CD4-positive, alpha-beta T cell treated with Interleukin-17A for 4 hours (primary cell): ENCODE measurements at regions not wholly inside any gene's neighbourhood (a gene's known extent, or its start where the extent isn't known, plus 50 kb on each side); places are given as distances from the start of the nearest gene placed in this dataset.

Source experiments
- DNase-seq: peaks from one replicate; pipeline ENCODE4 v3.0.0-alpha.2; 2020; ENCODE audit warnings: mixed read lengths

DNA sequence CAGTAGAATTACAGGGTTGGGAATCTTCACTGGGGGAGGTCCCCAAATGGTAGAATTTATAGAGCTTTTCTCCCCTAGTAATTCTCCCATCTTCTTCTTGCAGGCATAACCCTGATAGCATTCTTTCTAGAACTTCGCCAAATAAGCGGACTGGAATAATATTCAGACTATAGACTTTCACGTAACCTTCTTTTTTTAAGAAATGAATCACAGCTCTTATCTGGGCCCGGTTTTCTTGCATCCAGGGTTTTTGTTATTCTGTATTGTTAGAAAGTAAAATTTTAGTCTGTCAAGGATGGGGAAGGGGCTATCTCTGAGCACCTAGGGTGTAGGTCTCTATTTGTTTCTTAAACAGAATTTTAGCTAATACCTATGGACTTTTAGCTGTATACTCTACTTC is 476.8 kb upstream of the CITED2 start:
- DNase-seq = no peak

DNA sequence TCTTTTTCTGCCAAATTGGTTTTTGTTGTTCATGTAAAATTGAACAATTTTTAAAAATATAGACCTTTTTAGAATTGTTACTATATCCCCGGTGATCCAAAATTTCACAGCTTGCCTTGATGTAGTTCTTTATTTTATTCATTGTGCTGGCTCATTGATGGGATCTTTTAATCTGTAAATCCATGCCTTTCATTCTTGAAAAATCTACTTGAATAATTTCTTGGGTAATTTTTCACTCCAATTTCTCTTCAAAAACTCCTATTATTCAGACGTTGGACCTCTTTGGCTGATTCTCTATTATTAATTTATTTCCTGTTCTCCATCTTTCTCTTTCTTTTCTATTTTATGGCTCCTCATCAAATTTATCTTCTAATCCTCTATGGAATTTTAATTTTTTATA is 476.1 kb upstream of the CITED2 start:
- no peak for DNase-seq

DNA sequence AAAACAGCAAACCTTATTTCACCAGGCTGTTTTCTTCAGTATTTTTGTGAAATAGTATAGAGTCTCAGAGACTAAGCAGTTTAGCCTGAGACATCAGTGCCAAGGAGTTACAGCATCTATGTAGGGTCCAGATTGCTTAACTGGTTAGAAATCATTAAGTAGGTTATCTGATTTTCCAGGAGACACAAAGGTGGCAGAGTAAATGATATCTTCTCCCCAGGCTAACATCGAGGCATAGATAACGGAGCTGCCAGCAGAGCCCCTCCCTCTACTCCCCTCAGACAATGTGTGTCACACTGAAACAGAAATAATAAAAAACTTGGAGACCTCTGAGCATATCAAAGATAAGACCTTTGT is 473.0 kb upstream of the CITED2 start:
- DNase-seq = no peak

DNA sequence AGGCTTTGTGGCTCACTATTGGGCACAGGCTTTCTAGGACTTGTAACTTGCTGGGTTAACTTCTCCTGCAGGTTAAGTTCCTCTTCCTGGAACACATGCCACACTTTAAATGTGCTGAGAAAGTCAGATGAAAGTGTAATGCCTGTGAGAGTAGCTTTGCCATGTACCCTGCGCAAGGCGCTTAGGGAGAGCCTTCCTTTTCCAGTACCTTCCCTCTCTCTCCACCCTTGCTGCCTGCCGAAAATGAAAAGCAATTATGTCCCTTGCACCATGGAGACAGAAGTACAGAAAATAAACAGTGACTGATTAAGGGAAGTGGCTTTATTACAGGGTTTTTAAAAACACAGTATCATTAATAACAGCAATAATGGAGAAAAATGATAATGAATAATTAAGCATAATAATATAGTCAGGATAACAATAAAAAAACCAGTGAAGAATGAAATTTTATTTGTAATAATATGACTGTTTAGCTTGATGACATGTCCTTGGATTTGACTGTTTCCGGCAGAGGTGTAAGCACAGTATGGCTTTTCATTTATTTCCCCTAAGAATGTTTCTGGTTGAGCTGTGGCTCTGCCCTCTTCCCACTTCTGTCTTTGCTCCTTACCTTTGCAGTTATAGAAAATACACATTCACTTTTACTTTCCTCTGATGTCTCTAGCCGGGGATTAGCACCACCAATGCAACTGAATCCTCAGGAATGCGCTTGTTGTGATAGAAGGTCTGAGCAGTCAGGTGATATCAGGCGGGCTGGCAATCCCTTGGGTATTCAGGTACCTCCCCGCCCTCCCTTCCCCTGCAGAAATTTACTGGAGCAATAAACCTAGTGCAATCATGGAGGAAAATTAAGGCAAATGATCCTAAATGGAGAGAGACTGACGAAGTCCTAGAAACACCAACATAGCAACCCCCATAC is 472.3 kb upstream of the CITED2 start:
- no peak for DNase-seq

DNA sequence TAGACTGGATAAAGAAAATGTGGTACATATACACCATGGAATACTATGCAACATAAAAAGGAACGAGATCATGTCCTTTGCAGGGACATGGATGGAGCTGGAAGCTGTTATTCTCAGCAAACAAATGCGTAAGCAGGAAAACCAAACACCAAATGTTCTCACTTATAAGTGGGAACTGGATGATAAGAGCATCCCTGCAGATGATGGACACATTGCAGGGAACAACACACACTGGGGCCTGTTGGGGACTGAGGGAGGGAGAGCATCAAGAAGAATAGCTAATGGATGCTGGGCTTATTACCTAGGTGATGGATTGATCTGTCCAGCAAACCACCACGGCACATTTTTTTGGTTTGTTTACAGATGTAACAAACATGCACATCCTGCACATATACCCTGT is 470.5 kb upstream of the CITED2 start:
- DNase-seq = no peak

DNA sequence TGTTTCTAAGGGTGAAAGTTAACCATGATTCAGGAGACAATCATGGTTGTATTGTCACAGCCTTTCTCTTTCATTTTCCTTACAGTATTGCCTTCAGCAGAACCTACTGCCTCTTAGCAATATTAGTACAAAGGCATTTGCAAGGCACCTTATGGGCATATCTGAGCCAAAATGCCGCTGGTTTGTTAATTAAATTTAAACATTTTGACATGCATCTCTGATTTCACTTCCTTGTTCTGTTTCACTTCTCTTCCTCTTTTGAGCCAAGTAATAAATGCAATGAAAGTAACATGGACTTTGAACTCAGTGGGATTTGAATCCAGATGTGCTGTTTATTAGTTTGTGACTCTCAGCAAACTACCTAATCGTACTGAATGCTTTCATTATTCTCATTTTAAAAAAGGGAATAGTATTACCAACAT is 467.4 kb upstream of the CITED2 start:
- DNase-seq = no peak

DNA sequence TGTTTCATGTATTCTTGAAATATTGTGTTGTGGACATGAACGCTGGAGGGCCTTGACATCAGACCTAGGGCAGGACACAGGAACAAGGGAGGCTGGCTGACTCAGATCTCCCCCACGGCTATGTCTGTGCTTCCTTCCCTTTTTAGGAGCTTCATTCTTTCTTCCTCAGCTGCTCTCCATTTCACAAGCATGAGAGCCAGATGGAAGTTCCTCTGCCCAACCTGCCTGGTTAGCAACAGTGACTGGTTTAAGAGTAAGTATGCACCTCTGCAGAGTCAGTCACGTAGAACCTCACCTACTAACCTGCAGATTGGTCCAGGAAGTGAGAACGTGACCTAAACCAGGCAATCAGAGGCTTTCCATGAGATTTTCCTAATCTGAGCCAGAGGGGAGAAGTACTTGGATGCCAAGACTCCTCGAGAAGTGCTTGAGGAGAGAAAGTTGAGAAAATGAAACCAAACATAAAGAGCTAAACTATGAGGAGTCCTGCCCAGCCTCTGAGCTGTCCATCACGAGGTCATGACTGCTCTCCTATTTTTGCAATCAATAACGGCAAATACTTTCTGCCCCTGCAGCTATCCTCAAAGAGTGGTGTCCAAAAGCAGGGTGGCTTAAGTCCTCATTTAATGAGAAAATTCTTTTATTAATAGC is 465.2 kb upstream of the CITED2 start:
- no peak for DNase-seq

DNA sequence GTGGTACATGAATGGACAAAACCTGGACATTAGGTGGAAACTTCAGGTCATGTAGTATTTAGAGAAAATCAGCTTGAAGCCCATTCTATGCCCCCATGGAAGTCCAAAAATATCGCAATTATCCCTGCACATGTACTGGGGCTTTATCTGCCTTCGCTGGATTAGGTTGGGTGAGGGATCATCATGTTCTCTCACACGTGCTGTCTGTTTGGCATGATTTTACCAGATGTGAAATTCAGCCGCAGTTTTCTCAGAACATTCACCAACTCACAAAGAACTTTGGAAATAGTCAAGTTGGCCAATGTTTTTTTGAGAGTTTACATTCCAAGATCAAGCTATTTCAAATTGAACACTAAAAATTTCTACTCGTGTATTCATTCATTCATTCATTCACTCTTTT is 459.8 kb upstream of the CITED2 start:
- DNase-seq = no peak

DNA sequence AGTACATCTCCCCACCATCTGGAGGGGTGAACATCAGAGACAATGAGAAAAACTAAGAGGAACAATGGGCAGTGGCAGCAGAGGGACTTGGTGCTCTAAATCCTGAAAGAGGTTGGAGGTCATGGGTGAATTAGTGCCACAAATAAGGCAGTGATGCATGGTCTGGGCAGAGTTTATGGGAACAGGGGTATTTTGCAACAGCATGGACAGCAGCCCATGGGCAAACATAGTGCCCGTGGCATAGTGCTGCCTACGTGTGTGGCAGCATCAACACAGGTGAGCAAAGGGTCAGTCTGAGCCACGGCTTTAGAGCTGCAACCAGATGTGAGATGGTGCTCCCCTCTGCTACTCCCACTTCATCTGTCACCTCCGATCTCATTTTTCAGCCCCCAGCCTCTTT is 459.1 kb upstream of the CITED2 start:
- no peak for DNase-seq

DNA sequence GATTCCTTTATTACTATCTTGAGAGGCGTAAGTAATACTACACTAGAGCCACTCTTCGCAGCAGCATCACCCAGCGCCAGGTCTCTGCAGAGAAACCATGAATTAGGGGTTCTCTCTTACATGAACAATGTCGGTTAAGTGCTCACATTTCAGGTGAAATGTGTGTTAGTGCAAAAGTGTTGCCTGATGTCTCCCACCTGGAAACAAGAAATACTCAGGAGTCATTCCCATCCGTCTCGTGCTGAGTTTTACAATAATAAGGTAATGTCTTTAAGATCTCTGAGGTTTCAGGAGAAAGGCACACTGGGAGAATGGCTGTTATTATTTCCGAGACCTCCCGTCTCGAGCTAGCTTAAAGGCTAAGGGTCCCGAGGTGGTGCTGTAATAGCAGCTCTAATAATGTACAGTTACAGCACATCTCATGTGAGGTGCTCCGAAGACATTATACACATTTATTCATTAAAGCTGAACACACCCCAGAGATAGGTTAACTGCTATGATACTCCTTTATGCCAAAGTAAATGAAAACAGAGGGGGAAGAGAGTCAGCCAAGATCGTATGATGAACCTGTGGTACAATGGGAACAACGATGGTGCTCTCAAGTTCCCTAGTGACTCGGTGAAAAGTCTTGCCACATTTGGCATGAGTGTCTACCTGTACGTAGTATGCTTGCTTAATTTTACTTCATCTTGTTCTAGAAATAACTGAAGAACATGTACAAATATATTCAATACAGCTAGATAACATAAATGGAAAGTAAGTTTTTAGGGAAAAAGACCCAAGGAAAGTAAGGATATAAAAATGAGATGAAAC is 458.3 kb upstream of the CITED2 start:
- DNase-seq = no peak

DNA sequence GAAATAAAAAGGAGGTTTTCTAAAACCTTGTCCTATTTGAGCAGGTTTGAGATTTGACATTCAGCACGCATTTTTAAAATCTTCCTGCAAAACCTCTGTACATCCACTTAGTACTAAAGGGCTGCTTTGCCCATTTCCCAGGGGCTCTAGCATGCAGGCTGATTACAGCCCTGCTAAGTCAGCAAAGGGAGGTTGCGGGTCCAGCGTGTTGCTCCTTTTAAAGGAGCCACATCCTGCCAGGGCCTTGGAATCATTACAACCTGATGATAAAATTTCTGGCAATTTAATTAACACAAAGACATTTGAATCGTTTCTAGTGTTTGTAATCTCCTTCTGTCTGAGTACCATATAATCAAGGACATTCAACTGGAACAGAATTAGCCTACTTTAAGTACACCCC is 455.1 kb upstream of the CITED2 start:
- DNase-seq = no peak

DNA sequence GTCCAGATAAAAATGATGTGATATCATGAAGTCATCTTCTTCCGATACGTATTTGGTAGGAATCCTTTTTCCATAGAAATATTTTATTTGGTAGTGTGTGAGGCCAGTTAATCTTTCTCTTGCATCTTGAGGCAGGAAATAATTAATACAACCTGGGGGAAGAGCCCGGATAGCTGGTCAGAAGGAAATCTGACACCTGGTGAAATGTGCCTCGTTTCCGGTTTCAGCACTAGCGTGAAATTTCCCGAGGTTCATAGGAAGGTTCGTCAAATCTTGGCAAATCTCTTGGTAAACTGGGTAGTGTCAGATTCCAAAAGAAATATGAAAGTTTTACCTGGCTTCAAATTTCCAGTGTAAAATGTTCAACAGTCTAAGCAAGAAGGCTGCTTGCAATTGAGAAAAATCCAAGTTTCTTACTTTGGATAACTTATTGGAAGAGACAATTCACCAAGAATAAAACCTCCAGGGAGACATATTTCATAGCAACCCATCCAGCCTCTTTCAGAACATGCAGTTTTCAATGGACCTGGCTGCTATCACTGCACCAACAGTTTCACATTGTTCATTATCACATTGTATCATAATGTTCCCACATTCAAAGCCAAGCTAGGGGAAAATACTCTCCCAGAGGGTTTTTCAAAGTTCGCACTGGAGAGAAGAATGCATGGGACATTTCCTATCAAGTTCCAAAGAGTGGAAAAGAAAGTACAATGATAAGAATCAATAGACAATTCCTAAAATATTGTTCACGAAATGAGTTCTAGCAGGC is 454.5 kb upstream of the CITED2 start:
- DNase-seq = no peak

DNA sequence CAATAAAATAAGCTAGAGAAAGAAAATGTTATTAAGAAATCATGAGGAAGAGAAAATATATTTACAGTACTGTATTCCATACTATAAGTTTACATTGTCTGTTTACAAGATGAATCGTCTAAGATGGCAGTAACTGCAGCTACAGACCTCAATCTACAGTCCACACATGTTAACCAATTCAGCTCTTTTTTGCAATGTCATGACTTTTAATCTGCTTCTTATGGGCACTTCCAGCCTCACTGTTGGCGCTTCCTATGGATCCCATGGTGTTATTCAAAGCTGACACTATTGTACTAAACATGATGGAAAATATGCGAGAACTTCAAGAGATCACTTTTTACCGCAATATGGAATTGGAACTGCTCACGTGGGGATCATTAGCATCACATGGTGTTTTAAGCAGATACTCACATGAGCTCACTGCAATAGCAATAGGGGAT is 451.5 kb upstream of the CITED2 start:
- no peak for DNase-seq

DNA sequence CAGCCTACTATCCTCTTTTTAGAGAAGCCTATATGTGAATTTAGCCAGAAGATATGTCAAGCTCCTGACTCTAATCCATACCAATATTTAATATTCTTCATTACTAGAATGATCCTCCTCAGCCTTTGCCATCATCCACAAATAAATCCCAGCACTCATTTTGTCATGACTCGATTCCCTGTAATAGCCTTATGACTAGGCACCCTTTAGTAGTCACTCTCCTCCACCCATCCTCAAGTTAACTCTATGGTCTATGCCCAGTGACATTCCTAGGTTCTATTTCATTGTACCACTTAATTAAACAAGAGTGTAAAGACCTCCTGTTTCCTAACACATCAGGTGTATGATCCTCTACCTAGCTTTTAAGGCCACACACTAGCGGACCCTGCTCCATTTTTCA is 450.4 kb upstream of the CITED2 start:
- DNase-seq = no peak

DNA sequence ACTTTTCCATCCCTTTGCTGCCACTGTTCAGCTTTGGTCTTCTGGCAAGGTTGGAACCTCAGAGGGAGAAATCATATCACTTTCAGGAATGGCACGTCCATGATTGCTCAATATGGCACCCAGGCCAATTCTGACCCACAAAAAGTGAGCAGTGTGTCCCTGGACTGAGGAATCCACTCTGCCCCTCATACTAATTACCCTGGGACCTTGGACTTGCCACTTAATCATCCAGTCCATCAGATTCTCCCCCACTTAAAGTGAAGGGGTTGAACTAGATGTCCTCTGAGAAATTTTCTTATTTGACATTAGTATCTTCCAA is 449.3 kb upstream of the CITED2 start:
- no peak for DNase-seq

DNA sequence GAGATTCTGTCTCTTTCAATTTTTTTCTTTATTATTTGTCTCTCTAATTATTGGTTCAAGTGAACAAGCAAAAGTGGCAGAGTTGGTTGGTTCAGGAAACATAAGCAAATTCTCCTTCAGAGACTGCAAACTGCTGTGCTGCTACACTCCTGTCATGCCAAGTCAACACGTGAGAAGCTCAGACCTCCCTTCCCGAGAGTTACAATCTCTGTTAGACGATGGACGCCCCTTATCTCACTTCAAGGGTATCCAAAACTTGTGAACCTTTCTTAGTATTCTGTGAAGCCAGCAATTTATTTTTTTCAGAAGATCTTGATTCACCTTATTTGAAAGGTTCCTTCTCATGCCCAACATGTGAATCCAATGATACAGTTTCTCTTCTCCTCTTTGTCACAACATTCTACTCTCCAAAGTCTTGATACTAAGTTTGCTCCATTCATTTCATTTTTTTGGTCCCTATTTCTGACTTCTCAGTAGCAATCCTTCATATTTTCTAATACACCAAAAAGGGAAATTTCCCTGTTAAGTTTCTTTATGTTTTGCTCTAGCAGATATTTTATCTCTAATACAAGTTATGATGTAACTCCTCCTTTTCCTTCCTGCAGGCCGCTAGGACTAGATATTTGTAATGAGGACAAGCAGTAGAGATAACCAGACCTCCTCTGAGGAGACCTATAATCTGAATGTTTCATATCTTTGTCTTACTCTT is 448.8 kb upstream of the CITED2 start:
- DNase-seq = no peak

DNA sequence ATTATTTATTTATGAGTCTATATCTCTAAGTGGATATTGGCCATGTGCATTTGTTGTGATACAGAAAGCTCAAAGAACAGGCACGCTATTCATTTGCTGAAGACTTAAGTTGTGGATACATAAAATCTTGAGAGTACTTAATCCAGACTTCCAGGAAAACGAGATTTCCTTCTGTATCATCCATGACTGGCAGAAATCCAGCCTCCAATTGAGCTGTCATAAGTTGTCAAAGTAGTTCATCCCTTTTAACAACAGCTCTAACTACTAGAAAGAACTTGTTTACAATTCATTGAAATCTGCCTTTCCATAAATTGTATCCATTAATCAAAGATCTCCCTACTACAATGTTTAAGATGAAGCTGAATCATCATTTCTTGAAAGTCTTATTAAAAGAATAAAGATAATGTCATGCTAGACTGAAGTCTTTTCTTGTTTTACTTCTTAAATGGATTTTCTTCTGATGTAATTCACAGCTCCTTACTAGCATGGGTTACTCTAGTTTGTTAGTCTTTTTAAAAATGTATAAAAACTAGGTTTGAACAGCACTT is 447.3 kb upstream of the CITED2 start:
- DNase-seq = no peak

DNA sequence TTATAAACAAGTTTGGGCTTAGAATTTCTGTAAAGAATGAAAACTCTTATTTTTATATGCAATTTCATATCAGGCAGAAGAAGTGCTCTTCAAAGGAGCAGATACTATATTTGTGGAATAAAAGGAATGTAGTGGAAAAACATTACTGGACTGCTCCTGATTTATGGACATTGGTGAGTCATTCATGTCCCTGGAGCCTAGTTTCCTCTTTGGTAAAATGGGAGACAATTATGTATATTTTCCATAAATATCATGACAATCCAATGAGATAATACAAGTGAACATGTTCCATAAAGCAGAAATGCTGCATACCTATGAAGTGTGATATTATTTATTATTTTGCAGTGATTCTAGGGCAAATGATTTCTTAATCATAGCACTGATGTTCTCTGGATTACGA is 445.8 kb upstream of the CITED2 start:
- DNase-seq = no peak

DNA sequence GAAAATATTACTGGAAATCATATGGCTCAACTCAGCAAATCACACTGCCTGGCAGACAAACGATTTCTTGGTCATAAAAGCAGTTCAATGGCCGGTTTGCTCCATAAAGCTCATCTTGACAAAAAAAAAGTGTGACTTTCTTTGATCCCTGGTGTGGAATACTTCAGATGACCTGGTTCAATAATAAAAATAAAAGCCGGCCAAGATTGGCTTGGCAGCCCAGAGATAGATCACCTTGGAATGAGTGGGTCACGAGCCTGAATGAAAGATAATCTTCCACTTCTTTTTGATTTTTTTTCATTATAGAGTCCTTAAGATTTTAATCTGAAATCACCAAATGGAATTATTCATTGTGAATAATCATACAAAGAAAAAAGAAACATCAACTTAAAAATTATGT is 445.3 kb upstream of the CITED2 start:
- no peak for DNase-seq

DNA sequence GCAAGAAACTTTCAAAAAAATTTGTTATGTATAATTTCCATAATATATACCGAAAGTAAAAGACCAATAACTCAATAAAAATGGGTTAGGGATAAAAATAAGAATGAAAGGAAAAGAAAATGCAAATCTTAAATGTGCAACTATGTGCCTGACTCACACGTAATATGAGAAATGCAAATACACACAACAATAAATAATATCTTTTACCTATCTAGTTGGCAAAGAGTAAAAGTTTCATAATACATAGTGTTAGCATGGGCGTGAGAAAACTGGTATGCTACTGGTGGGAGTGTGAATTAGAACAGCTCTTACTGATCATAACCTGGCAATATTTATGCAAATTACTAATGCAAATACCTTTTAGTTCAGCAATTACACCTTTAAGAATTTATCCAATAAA is 438.5 kb upstream of the CITED2 start:
- no peak for DNase-seq

DNA sequence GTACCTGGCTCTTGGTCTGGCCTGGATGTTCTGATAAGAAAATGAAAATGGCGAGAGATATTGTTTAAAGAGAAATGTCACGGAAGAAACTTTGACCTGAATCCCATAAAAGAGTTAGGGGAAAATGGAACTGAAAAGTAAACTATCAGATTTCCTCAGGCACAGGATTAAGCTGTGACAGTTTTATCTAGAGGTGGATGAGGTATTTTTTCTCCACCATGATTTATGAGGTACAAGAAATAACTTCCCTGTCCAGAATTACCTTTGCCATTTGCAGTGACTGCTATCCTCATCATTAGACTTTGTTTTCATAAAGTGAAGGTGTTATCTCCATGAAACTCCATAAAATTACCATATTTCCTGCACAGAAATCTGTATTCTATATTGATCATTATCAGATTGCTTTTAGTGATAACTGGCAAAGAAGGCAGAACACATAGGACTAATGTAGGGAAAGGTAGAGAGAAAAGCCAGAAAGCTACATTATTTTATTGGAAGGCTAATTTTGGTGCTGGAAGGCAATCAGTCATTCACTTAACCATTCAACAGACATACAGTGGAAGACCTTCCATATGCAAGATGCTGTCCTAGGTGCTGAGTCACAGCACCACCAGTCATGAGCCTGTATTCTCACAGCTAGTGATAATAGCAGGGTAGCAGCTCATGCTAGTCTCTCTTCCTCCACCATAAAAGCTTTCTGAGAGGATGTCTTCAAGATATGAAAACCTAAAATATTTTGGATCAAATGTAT is 427.3 kb upstream of the CITED2 start:
- no peak for DNase-seq
